ENCODE measurements at regions not wholly inside any gene's neighbourhood (a gene's known extent, or its start where the extent isn't known, plus 50 kb on each side); places are given as distances from the start of the nearest gene placed in this dataset.

DNA sequence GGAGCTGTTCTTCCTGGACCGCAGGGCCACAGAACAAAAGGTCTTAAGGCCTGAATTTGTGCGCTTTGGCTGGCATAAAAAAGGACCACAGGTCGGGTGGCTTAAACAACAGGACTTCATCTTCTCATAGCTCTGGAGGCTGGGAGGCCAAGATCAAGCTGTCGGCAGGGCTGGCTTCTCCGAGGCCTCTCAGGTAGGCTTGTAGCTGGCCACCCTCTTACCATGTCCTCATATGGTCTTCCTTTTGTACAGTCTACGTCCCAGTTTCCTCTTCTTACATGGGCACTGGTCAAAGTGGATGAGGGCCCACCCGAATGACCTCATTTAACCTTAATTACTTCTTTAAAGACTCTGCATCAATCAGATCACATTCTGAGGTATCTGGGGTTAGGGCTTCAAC lies 257.6 kb downstream of the CBLN1 start:
- TF ChIP-seq, protein P1, sequence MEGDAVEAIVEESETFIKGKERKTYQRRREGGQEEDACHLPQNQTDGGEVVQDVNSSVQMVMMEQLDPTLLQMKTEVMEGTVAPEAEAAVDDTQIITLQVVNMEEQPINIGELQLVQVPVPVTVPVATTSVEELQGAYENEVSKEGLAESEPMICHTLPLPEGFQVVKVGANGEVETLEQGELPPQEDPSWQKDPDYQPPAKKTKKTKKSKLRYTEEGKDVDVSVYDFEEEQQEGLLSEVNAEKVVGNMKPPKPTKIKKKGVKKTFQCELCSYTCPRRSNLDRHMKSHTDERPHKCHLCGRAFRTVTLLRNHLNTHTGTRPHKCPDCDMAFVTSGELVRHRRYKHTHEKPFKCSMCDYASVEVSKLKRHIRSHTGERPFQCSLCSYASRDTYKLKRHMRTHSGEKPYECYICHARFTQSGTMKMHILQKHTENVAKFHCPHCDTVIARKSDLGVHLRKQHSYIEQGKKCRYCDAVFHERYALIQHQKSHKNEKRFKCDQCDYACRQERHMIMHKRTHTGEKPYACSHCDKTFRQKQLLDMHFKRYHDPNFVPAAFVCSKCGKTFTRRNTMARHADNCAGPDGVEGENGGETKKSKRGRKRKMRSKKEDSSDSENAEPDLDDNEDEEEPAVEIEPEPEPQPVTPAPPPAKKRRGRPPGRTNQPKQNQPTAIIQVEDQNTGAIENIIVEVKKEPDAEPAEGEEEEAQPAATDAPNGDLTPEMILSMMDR (IDR thresholded peaks at IDR 0.05): no peak
- no peak for TF ChIP-seq POLR2A (IDR thresholded peaks at IDR 0.05)
